HepG2 (cell line): ENCODE measurements at regions not wholly inside any gene's neighbourhood (a gene's known extent, or its start where the extent isn't known, plus 50 kb on each side); places are given as distances from the start of the nearest gene placed in this dataset.

Source experiments
- CREB1 ChIP-seq, 2 experiments: fragments of 450-650 bp in 1 of 2; IDR thresholded peaks; 2 replicates each; pipeline ENCODE4 v1.6.1; 2016 to 2017; ENCODE audit warnings: control low read depth in 1 of 2, mild to moderate bottlenecking in 1 of 2, missing compliant biosample characterization in 1 of 2, missing genetic modification characterization in 1 of 2
- FOXK1 ChIP-seq: sonication (generic); formaldehyde crosslinking; IDR thresholded peaks from 2 replicates; pipeline ENCODE4 v1.4.0; 2020; ENCODE audit warnings: low read depth, missing genetic modification reagents, borderline replicate concordance

- TF ChIP-seq CREB1 (IDR thresholded peaks at IDR 0.05), result no peak
- TF ChIP-seq CREB1 (CRISPR knock-in tag; IDR thresholded peaks at IDR 0.05), result no peak
- TF ChIP-seq FOXK1 (CRISPR knock-in tag), result no peak
These were observed 272.4 kb downstream of the CBLN1 start for GRCh38 chr16:49009204-49009603.
